Hematopoietic multipotent progenitor cell treated with erythropoietin and hydrocortisone succinate and interleukin-3 and kit ligand, for 15 days (in vitro differentiated cells): ENCODE measurements at regions not wholly inside any gene's neighbourhood (a gene's known extent, or its start where the extent isn't known, plus 50 kb on each side); places are given as distances from the start of the nearest gene placed in this dataset.
"Not testable (repeated sequence)": the region's sequence is repeated elsewhere in the genome, so short reads cannot be mapped to it uniquely, and the experiment has no call there.

Source experiments
- DNase-seq: peaks from one replicate; pipeline ENCODE4 v3.0.0-alpha.2; 2015; ENCODE audit warnings: low spot score

DNA sequence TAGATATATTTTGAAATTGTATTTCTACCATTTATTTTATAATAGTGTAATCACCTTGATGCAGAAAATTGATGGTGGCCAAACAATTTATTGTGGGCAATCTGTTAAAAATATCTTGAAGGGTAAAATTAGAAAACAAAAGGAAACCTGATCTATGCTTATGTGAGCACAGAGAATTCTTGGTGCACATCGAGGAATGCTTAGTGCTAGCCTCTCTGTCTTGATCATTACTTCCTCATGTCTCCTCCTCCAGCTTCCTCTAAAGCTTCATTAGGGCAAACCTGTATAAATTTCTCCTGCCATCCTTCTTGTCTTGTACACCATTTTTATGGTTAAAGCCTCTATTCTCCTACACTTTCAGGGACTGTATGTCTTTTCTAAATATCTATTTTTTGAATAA lies 725.8 kb downstream of the RAPGEF2 start:
- DNase-seq = no peak

DNA sequence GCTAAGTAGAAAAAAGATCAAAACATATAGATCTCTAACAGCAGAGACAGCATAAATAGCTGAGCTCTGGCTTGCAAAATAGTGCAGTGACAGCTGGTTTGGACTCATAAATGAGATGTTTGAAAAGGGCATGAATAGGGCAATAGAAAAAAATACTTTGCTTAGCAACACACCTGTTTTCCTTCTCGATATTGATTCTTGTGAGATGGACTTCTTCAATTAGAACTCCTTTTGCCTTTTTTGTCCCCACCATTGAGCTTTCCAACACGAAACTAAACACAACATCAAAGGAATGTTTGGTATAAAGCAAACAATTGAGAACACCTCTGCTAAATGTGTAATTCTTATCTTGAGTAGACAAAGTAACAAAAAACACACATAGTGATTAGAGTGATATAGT lies 726.3 kb downstream of the RAPGEF2 start:
- no peak for DNase-seq

- no peak for DNase-seq
Measured at GRCh38 chr4:159837071-159837470, 734.2 kb downstream of the RAPGEF2 start.

DNA sequence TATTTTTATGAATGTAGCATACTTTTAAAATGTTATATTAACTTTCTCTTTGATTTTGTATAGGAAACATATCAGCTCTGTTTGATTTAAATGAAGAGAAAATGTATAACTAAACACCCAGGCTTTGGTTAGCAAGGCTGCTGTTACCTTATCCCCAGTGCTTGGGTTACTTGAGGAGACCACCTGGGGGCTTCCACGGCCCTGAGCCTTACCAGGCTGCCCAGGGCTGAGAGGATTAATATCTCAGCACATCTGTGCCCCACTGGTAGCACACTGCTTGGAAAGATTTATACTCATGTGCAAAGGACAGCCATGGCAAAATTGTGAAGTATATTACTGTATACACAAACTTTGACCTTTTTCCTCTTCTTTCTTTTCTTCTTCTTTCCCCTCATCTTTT lies 752.9 kb downstream of the RAPGEF2 start:
- no peak for DNase-seq

GRCh38 chr4:159856451-159856850 lies 753.6 kb downstream of the RAPGEF2 start:
- DNase-seq = no peak

- no peak for DNase-seq
Measured at GRCh38 chr4:159859656-159860148, 756.8 kb downstream of the RAPGEF2 start.

DNA sequence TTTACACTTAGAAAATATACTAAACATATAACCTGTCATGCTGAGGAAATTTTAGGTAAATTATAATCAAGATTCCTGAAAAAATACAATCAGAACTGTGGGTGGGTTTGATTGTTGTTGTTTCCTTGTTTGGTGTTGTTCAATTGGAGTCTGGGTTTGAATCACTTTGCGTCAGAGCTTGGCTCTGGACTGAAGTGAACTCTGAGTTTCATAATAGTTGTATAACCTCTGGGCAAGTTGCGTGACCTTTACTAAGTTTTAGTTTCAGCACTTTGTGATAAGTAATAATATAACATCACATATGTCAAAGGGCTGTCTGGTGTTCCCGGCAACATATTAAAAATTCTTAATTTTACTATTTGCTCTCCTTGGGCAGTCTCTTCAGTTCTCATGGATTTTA lies 758.1 kb downstream of the RAPGEF2 start:
- no peak for DNase-seq

- no peak for DNase-seq
Measured at GRCh38 chr4:159864337-159864736, 761.5 kb downstream of the RAPGEF2 start.

- DNase-seq = no peak
Measured at GRCh38 chr4:159867673-159868072, 764.8 kb downstream of the RAPGEF2 start.

- DNase-seq = not testable (repeated sequence)
Measured at GRCh38 chr4:159868936-159869335, 766.1 kb downstream of the RAPGEF2 start.

DNA sequence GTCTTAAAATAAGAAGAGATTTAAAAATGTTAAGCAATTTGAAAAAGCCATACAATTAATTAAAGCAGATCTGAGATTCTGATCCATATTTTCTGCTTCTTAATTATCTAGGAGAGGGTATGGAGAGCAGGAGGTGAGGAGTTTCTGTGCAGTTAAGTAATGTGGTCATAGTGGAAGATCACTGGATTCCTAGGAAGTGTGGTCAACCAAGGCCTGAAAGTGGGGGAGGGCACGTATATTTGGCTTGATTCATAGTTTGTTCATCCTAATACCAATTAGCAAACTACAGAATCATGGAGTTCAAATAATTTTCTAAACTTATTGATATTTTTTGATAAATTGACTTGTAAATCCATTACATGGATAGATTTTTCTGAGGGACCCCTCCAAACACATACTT lies 768.3 kb downstream of the RAPGEF2 start:
- no peak for DNase-seq

GRCh38 chr4:159881158-159881557 lies 778.3 kb downstream of the RAPGEF2 start:
- no peak for DNase-seq

- DNase-seq = no peak
Measured at GRCh38 chr4:159884989-159885388, 782.1 kb downstream of the RAPGEF2 start.

- DNase-seq = no peak
Measured at GRCh38 chr4:159899596-159899995, 796.7 kb downstream of the RAPGEF2 start.

DNA sequence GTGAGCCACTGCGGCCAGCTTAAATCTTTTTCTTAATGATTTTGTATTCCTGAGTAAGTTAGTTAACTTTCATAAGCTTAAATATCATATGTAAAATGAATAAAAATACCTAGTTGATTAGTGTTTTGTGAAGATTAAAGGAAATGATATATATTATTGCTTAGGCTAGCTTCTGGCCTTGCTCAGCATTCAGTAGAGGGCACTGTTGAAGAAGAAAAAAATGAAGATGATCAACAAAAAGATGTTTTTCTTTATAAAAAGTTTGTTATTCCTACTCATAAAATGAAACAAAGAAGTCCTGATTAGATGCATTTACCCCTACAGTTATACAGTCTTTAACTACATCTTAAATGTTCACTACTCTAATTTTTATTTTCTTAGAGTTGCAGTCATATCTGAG lies 797.7 kb downstream of the RAPGEF2 start:
- no peak for DNase-seq

GRCh38 chr4:159902648-159903047 lies 799.8 kb downstream of the RAPGEF2 start:
- DNase-seq = no peak

DNA sequence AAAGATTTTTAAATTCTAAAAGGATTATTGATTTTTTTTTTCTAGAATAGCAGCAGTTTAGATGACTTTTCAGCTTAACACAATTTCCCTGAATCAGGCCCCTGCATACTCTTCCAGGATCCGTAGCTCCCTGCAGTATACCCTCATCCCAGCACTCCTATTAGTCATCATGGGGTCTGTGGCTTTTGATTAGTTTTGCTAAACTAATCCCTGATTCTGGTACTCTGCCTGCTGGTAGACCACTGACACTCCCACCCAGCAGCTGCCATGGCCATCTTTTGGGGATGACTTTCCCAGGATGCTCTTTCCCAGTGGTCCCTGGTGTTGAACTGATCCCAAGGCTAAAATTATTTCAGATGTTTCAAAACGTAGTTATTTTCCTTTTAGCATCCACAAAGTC lies 802.0 kb downstream of the RAPGEF2 start:
- no peak for DNase-seq

DNA sequence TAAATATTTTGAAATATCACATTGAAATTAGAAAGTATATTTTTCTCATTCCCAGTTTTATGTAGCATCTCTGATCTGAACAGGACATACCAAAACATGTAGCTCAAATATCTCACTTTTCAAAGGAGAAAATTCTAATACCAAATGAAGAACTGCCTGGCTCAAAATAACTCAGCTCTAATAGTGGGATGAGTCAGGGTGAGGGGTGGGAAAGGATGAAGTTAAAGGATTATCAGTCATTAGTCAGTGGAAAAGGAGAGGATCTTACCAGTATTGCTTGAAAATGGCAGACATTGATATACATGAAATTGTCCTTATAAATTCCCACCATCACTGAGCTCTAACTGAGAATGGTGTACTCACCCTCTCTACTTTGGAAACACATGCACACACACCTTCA lies 803.2 kb downstream of the RAPGEF2 start:
- DNase-seq = no peak

DNA sequence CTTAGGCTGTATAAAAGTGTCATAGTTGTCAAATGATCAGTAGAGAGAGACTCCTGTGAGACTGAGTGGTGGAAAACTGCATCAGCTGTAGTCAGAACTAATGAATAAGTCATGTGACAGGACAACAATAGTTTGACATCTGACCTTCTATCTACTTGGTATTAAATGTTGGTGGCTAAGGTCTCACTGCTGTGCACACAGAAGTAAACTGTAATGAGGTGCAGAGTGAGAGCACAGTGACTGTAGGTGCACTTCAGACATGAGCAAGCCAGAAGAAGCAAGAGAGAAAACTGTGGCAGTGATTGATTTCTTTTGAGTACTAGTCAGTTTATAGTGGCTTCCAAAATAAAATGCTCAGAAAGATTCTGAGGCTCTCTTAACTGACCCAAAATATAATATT lies 803.6 kb downstream of the RAPGEF2 start:
- no peak for DNase-seq

DNA sequence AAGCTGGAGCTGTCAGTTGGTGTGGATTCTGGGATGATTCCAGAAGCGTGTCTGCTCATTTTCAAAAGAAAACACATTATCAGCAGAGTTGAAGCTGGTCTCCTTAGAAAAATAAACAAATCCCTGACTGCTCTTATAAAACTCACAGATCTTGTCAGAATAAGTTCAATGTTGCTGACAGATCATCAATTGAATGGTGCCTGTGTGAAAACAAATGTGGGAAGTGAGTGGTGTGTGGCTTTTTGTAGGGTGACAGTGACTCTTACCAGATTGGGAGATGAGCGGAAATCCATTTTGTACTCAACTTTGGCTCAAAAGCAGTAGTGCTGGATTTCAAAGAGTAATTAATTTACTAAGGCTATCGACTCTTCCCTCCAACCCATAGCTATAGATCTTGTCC lies 807.8 kb downstream of the RAPGEF2 start:
- no peak for DNase-seq

DNA sequence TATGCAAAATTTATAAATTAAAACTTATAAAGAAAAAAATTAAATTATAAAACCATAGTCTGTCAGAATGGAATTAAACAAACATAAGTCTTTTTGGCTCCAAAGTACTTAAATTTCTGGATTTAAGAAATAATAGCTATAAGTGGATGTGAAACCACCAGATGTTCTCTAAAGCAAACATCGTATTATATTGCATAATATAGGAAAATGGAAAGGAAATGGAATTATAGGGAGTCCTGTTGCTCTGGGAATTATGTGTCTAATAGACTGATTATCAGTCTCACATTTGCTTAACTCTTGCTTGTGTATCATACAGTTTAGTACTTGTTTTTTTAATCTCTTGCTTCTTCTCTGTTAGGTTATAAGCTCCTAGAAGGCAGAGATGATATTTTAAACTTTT lies 819.2 kb downstream of the RAPGEF2 start:
- no peak for DNase-seq

DNA sequence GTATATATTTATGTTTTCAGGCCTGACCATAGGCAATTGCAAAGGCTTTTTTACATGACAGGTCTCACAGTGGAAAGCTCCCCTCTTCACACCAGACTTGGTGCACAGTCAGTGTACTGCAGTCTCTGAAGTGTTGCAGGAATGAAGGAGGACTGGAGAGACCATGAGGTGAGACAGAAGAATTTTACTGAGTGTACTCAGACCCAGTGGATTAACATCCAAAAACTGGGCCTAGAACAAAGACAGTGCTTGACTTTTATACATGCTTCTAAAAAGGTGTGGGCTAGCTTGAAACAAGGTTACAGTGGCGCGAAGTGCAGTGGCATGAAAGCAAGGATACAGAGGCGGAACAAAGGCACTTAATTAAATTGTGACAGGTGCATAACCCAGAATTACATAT lies 822.9 kb downstream of the RAPGEF2 start:
- no peak for DNase-seq

DNA sequence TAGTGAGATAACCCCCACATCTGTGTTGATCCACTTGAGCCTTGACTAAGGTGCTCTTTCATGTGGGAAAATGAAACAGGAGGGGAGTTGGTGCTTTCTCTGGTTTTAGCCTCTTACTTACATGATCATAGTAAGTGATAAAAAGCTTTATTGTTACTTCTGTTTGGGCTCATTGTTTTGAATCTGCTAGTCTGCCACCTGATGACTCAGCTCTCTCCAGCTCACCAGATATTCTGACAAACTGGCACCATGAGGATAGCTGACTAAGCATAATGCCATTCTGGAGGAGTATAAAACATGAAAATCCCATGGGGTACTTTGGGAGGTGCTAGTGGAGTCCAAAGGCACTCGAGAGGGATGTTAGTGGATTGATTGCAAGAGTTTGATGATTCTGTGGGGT lies 824.0 kb downstream of the RAPGEF2 start:
- no peak for DNase-seq

DNA sequence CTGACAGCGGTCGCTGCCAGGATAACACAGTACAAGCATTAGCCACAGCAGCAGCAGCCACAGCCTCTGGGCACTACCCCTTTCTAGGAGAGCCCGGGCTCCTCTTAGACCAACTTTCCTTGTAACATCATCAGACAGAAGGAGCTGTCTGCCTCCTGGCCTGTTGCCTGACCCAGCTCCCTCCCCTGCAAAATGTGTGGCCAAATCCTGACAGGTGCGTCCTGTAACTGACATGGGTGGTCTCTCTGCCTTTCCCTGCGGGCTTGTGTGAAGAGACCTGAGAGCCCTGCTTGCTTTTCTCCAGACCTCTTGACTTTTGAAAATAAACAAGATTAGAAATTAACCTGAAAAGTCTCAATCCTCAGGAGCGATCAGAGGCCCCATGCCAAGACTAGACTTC lies 824.9 kb downstream of the RAPGEF2 start:
- DNase-seq = no peak

DNA sequence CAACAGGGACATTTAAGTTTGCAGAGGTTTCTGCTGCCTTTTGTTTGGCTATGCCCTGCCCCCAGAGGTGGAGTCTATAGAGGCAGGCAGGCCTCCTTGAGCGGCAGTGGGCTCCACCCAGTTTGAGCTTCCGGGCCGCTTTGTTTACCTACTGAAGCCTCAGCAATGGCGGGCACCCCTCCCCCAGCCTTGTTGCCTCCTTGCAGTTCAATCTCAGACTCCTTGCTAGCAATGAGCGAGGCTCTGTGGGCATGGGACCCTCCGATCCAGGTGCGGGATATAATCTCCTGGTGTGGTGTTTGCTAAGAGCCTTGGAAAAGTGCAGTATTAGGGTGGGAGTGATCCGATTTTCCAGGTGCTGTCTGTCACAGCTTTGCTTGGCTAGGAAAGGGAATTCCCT lies 831.7 kb downstream of the RAPGEF2 start:
- not testable (repeated sequence) for DNase-seq
